ENCODE measurements at regions not wholly inside any gene's neighbourhood (a gene's known extent, or its start where the extent isn't known, plus 50 kb on each side); places are given as distances from the start of the nearest gene placed in this dataset.

DNA sequence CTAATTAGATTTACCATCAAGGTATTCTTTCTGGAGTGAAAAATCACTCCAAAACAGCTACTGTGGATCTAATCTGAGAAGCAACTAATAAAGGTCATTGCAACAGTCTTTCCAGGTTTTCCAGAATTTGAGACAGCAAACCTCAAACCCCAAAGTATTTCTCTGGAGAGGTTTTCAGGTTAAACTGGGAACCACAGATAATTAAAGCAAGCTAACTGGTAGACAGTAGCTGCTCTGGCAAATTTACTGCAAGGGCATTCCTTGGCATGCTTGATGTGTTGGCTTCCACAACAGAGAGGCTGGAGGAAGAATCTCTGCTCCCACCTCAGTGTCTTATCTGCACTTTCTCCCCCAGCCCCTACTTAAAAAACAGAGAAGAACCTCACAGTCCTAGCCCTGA lies 140.0 kb upstream of the NRBF2 start:
- TF ChIP-seq CTCF (IDR thresholded peaks at IDR 0.05; ENCODE audit: insufficient read depth, low read depth, low read length) = no peak
- no peak for TF ChIP-seq EZH2 (IDR thresholded peaks at IDR 0.05; ENCODE audit: insufficient read depth, low read length)
